ENCODE measurements at regions not wholly inside any gene's neighbourhood (a gene's known extent, or its start where the extent isn't known, plus 50 kb on each side); places are given as distances from the start of the nearest gene placed in this dataset.

DNA sequence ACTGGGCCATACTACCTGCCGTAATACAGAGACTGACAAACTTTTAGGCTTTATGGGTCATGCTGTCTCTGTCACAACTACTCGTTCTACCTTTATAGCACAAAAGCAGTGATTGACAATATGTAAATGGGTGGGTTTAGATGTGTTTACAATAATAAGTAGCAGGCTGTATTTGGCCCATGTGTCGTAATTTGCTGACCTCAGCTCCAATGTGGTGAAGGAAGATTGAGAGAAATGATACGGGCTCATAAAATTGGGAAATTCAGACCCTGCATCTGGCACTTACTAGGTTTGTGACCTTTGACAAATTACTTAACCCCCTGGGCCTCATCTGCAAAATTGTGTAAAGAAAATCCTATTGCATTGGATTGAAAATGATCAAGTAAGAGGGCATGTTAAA, 150.8 kb upstream of the NPSR1 start:
- no peaks in the 10 kb centered on the region for H3K4me1 ChIP-seq (ENCODE audit: insufficient read depth, low read length)
- no peak for TF ChIP-seq EZH2 (IDR thresholded peaks at IDR 0.05; ENCODE audit: borderline replicate concordance, low read depth, low read length, severe bottlenecking)
- TF ChIP-seq, protein P1, sequence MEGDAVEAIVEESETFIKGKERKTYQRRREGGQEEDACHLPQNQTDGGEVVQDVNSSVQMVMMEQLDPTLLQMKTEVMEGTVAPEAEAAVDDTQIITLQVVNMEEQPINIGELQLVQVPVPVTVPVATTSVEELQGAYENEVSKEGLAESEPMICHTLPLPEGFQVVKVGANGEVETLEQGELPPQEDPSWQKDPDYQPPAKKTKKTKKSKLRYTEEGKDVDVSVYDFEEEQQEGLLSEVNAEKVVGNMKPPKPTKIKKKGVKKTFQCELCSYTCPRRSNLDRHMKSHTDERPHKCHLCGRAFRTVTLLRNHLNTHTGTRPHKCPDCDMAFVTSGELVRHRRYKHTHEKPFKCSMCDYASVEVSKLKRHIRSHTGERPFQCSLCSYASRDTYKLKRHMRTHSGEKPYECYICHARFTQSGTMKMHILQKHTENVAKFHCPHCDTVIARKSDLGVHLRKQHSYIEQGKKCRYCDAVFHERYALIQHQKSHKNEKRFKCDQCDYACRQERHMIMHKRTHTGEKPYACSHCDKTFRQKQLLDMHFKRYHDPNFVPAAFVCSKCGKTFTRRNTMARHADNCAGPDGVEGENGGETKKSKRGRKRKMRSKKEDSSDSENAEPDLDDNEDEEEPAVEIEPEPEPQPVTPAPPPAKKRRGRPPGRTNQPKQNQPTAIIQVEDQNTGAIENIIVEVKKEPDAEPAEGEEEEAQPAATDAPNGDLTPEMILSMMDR (IDR thresholded peaks at IDR 0.05; ENCODE audit: borderline replicate concordance, extremely low read depth, low read length, poor library complexity, severe bottlenecking), result no peak
- no peaks in the 10 kb centered on the region for H3K79me2 ChIP-seq (ENCODE audit: insufficient read depth, low read length)
- ATAC-seq (ENCODE audit: insufficient read depth, low read depth) (no peak), DNase-seq (no peak)
- no peaks in the 10 kb centered on the region for H3K9me3 ChIP-seq (ENCODE audit: insufficient read depth, low read length, severe bottlenecking)
- no peak overlapping the region for H3K4me2 ChIP-seq (ENCODE audit: insufficient read depth, low read length)
- no peak overlapping the region for H2AFZ ChIP-seq (ENCODE audit: low read depth, low read length)
- H3K27ac ChIP-seq (ENCODE audit: low read length), result no peak overlapping the region
- no peaks in the 10 kb centered on the region for H4K20me1 ChIP-seq (ENCODE audit: insufficient read depth, low read length)
- H3K9ac ChIP-seq (ENCODE audit: low read depth, low read length), result no peak overlapping the region
- H3K27me3 ChIP-seq (ENCODE audit: insufficient read depth, low read length, poor library complexity), result no peaks in the 10 kb centered on the region
- H3K4me3 ChIP-seq (ENCODE audit: low read depth in 1 of 2, low read length in 2 of 2), result no peak overlapping the region
- H3K36me3 ChIP-seq (ENCODE audit: insufficient read depth, low read length), result no peaks in the 10 kb centered on the region

DNA sequence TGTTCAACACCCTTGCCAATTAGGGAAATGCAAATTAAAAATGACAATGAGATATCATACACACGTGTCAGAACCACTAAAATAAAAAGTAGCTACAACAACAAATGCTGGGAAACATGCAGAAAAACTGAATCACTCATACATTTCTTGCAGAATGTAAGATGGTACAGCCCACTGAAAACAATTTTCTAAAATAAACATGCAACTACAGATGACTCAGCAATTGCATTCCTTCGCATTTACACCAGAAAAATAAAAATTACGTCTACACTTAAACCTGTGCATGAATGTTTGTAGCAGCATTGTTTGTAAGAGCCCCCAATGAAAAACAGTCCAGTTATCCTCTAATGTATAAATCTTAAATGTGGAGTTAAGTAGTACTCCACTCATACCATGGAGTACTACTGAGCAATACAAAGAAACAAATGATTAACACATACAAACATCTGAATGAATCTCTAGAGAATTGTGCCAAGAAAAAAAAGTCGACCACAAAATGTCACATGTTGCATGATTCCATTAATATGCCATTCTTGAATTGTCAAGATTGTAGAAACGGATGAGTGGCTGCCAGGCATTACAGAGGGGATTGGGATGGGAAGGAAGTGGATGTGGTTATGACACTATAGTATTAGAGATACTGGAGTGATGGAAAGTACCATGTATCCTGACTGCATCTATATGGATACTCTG, 134.6 kb upstream of the NPSR1 start:
- Histone ChIP-seq H3K9ac (ENCODE audit: low read depth, low read length) (no peak overlapping the region), H3K4me3 (ENCODE audit: low read depth in 1 of 2, low read length in 2 of 2) (no peak overlapping the region), H3K27ac (ENCODE audit: low read length) (no peak overlapping the region), H2AFZ (ENCODE audit: low read depth, low read length) (no peak overlapping the region), H3K36me3 (ENCODE audit: insufficient read depth, low read length) (no peaks in the 10 kb centered on the region), H3K79me2 (ENCODE audit: insufficient read depth, low read length) (no peaks in the 10 kb centered on the region), H3K4me1 (ENCODE audit: insufficient read depth, low read length) (no peaks in the 10 kb centered on the region), H3K27me3 (ENCODE audit: insufficient read depth, low read length, poor library complexity) (no peaks in the 10 kb centered on the region), H3K9me3 (ENCODE audit: insufficient read depth, low read length, severe bottlenecking) (peaks cover 3% of the 10 kb centered on the region), H3K4me2 (ENCODE audit: insufficient read depth, low read length) (no peak overlapping the region), H4K20me1 (ENCODE audit: insufficient read depth, low read length) (no peaks in the 10 kb centered on the region)
- ATAC-seq (ENCODE audit: insufficient read depth, low read depth) (no peak), DNase-seq (no peak)
- TF ChIP-seq, protein P1 (IDR thresholded peaks at IDR 0.05; ENCODE audit: borderline replicate concordance, extremely low read depth, low read length, poor library complexity, severe bottlenecking), result no peak
- no peak for TF ChIP-seq EZH2 (IDR thresholded peaks at IDR 0.05; ENCODE audit: borderline replicate concordance, low read depth, low read length, severe bottlenecking)

DNA sequence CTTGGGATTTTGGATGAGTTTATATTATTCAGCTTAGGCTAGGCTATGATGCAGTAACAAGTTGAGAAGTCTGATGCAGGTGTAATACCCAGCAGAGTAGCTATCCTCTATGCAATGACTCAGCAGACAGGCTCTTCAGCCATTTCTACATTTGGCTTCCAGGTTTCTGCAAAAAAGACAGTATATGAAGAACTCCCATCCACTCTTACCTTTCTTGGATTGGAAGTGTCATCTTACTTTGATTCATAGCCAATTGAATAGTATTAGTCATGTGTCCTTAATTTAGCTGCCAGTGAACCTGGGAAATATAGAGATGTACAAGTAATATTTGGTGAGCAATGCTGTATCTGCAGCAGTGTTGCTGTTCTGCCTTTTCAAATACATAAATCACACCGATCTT, 127.8 kb upstream of the NPSR1 start:
- H3K9ac ChIP-seq (ENCODE audit: low read depth, low read length), result no peak overlapping the region
- TF ChIP-seq, protein P1 (IDR thresholded peaks at IDR 0.05; ENCODE audit: borderline replicate concordance, extremely low read depth, low read length, poor library complexity, severe bottlenecking), result no peak
- TF ChIP-seq EZH2 (IDR thresholded peaks at IDR 0.05; ENCODE audit: borderline replicate concordance, low read depth, low read length, severe bottlenecking), result no peak
- no peaks in the 10 kb centered on the region for H4K20me1 ChIP-seq (ENCODE audit: insufficient read depth, low read length)
- H3K27ac ChIP-seq (ENCODE audit: low read length), result no peak overlapping the region
- no peaks in the 10 kb centered on the region for H3K4me1 ChIP-seq (ENCODE audit: insufficient read depth, low read length)
- no peak overlapping the region for H3K4me2 ChIP-seq (ENCODE audit: insufficient read depth, low read length)
- ATAC-seq (ENCODE audit: insufficient read depth, low read depth) (no peak), DNase-seq (no peak)
- no peak overlapping the region for H3K4me3 ChIP-seq (ENCODE audit: low read depth in 1 of 2, low read length in 2 of 2)
- no peaks in the 10 kb centered on the region for H3K79me2 ChIP-seq (ENCODE audit: insufficient read depth, low read length)
- no peaks in the 10 kb centered on the region for H3K27me3 ChIP-seq (ENCODE audit: insufficient read depth, low read length, poor library complexity)
- H3K36me3 ChIP-seq (ENCODE audit: insufficient read depth, low read length), result no peaks in the 10 kb centered on the region
- peaks cover 3% of the 10 kb centered on the region for H3K9me3 ChIP-seq (ENCODE audit: insufficient read depth, low read length, severe bottlenecking)
- no peak overlapping the region for H2AFZ ChIP-seq (ENCODE audit: low read depth, low read length)

Measured in DND-41 (cell line).